HEK293T (cell line): ENCODE measurements at regions not wholly inside any gene's neighbourhood (a gene's known extent, or its start where the extent isn't known, plus 50 kb on each side); places are given as distances from the start of the nearest gene placed in this dataset.

Experiments used
- CTCF ChIA-PET: fragments of 350-600 bp; formaldehyde crosslinking; extraction: SDS; loops from one replicate; lab custom pipeline; 2021; ENCODE audit warnings: antibody characterized with exemption, inconsistent platforms; lab: Yijun Ruan, JAX
- POLR2A ChIA-PET: fragments of 350-600 bp; formaldehyde crosslinking; extraction: SDS; loops from one replicate; lab custom pipeline; 2020; ENCODE audit warnings: antibody characterized with exemption, inconsistent platforms; lab: Yijun Ruan, JAX
- DNase-seq: peaks from one replicate; pipeline ENCODE4 v3.0.0; 2012; ENCODE audit warnings: mixed read lengths; ENCODE audit errors: extremely low spot score
- ARNT ChIP-seq: fragments of 450-650 bp; IDR thresholded peaks from 2 replicates; pipeline ENCODE4 v1.6.1; 2017; ENCODE audit warnings: mild to moderate bottlenecking
- BHLHE40 ChIP-seq: fragments of 450-650 bp; IDR thresholded peaks from 2 replicates; pipeline ENCODE4 v1.6.1; 2016; ENCODE audit warnings: mild to moderate bottlenecking, moderate library complexity, borderline replicate concordance
- CTBP1 ChIP-seq: fragments of 450-650 bp; IDR thresholded peaks from 2 replicates; pipeline ENCODE4 v1.6.1; 2016; ENCODE audit warnings: borderline replicate concordance
- ELF4 ChIP-seq: fragments of 450-650 bp; IDR thresholded peaks from 2 replicates; pipeline ENCODE4 v1.6.1; 2017; ENCODE audit warnings: antibody characterized with exemption
- FOXA1 ChIP-seq: fragments of 450-650 bp; IDR thresholded peaks from 2 replicates; pipeline ENCODE4 v1.6.1; 2016; ENCODE audit warnings: mild to moderate bottlenecking
- FOXK2 ChIP-seq: fragments of 450-650 bp; IDR thresholded peaks from 2 replicates; pipeline ENCODE4 v1.6.1; 2016; ENCODE audit warnings: mild to moderate bottlenecking
- FOXM1 ChIP-seq: fragments of 450-650 bp; IDR thresholded peaks from 2 replicates; pipeline ENCODE4 v1.6.1; 2017; ENCODE audit warnings: mild to moderate bottlenecking, borderline replicate concordance
- HDGF ChIP-seq: fragments of 450-650 bp; IDR thresholded peaks from 2 replicates; pipeline ENCODE4 v1.6.1; 2017; ENCODE audit warnings: antibody characterized with exemption, borderline replicate concordance
- L3MBTL2 ChIP-seq: fragments of 450-650 bp; conservative IDR thresholded peaks from 2 replicates; pipeline ENCODE4 v1.6.1; 2016; ENCODE audit warnings: mild to moderate bottlenecking
- LEF1 ChIP-seq: fragments of 450-650 bp; IDR thresholded peaks from 2 replicates; pipeline ENCODE4 v1.6.1; 2017; ENCODE audit warnings: mild to moderate bottlenecking, borderline replicate concordance
- NFRKB ChIP-seq: fragments of 450-650 bp; IDR thresholded peaks from 2 replicates; pipeline ENCODE4 v1.6.1; 2016; ENCODE audit warnings: mild to moderate bottlenecking, moderate library complexity
- SP1 ChIP-seq: fragments of 450-650 bp; IDR thresholded peaks from 2 replicates; pipeline ENCODE4 v1.6.1; 2017
- SUZ12 ChIP-seq: fragments of 450-650 bp; IDR thresholded peaks from 2 replicates; pipeline ENCODE4 v1.6.1; 2016; ENCODE audit warnings: mild to moderate bottlenecking
- TARDBP ChIP-seq: fragments of 450-650 bp; IDR thresholded peaks from 2 replicates; pipeline ENCODE4 v1.6.1; 2016
- ZNF384 ChIP-seq: fragments of 450-650 bp; IDR thresholded peaks from 2 replicates; pipeline ENCODE4 v1.6.1; 2016
- TF ChIP-seq, protein P1 (sequence below): fragments of 450-650 bp; IDR thresholded peaks from 2 replicates; pipeline ENCODE4 v1.6.1; 2016

DNA sequence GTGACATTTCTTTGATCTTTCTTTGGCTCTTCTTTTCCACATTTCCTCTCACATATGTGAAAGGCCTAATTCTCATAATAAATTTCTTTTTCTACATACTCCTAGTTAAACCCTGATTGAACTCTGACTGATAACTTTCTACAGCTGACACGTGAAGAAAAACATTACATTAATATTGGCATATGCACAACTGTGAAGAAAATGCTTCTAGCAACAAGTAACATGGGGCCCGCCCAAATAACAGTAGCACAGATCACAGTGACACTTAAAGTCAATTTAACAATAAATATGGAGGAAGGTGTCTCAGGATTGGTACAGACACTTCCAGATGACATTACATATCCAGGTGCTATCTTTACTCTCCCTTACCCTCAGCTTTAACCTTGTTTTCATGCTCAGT lies 317.6 kb upstream of the ZNF385D start:
- POLR2A ChIA-PET: no interaction called here
- CTCF ChIA-PET: no interaction called here
- DNase-seq: no peak
- TF ChIP-seq ARNT (no peak), FOXK2 (no peak), SP1 (no peak), TARDBP (no peak), HDGF (no peak), L3MBTL2 (no peak), BHLHE40 (no peak), FOXA1 (no peak), SUZ12 (no peak), FOXM1 (no peak), ELF4 (no peak), CTBP1 (no peak), LEF1 (no peak), NFRKB (no peak), ZNF384 (no peak)
- TF ChIP-seq, protein P1, sequence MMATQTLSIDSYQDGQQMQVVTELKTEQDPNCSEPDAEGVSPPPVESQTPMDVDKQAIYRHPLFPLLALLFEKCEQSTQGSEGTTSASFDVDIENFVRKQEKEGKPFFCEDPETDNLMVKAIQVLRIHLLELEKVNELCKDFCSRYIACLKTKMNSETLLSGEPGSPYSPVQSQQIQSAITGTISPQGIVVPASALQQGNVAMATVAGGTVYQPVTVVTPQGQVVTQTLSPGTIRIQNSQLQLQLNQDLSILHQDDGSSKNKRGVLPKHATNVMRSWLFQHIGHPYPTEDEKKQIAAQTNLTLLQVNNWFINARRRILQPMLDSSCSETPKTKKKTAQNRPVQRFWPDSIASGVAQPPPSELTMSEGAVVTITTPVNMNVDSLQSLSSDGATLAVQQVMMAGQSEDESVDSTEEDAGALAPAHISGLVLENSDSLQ: no peak

DNA sequence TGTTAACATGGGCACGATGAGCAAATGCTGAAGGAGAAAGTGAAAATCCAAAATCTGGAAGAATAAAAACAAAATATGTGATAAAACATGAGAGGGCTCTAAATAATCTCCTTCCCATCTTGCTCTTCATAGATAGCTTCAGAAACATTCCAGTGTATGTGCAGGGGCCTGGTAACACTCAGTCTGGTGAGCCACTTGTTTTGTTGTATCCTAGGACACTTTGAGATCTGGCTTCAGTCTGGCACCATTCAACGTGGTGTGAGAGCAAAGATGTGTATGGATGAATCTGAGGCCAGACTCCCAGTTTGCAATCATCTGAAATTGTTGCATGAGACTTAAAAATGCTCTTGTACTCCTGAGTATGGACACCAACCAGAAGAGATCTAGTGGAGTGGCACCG lies 337.2 kb upstream of the ZNF385D start:
- TF ChIP-seq L3MBTL2 (no peak), SP1 (no peak), ARNT (no peak), HDGF (no peak)
- TF ChIP-seq, protein P1: no peak
- ChIA-PET POLR2A (no interaction called here), CTCF (interaction anchor here (0.7 to 1.5 kb wide), 2 partner anchors 28 to 829 kb away, joined by 5 to 6 read pairs; no protein-coding TSS in a partner anchor)
- no peak for DNase-seq

DNA sequence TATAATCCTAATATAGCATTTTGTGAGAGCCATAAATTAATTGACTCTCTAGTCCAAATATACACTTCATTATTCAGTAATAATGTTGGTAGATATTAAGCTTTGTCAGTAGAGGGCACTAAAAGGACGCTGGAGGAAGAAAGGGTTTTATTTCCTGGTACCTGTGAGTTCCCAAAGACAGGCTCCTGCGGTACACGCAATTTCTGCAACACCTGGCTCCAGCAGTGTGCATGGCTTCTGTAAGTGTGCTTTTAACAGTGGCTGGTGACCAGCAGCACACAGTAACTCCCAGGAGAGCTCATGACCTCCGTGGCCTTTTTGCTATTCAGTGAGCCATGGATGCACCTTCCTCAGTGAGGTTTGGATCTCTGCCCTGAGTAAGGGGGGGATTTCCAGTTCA lies 338.3 kb upstream of the ZNF385D start:
- ChIA-PET POLR2A (no interaction called here), CTCF (interaction anchor here (1.5 kb wide), 1 partner anchor 27 kb away, joined by 6 read pairs; no protein-coding TSS in a partner anchor)
- DNase-seq: peak; percentile 19
- no peak for TF ChIP-seq SP1
- TF ChIP-seq L3MBTL2: no peak
- no peak for TF ChIP-seq FOXM1
- TF ChIP-seq NFRKB: no peak
- no peak for TF ChIP-seq LEF1
- no peak for TF ChIP-seq CTBP1
- TF ChIP-seq ELF4: no peak
- no peak for TF ChIP-seq FOXK2
- TF ChIP-seq TARDBP: no peak
- no peak for TF ChIP-seq SUZ12
- TF ChIP-seq ZNF384: no peak
- TF ChIP-seq HDGF: no peak
- no peak for TF ChIP-seq ARNT
- no peak for TF ChIP-seq BHLHE40
- no peak for TF ChIP-seq FOXA1
- TF ChIP-seq, protein P1: no peak

DNA sequence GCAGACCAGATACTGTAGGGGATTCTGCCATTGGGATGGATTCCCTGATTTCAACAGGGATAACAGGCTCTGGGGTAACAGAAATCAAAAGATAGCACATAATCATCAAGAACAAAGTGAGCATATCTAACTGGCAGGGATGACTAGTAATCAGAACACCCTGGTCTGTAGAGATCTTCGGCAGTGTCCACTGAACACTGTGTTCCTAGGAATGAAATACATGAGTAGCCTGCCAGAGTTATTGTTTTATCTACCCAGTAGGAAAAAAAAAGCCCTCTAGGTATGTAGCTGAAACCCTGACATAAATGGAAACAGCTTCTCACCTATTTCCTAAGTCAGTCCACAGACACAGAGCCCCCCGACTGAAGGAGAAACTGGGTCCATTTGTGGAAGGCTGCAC lies 340.3 kb upstream of the ZNF385D start:
- POLR2A ChIA-PET: no interaction called here
- CTCF ChIA-PET: interaction anchor here (1.2 to 1.3 kb wide), 2 partner anchors 10 to 25 kb away, joined by 3 to 4 read pairs; no protein-coding TSS in a partner anchor
- no peak for DNase-seq
- no peak for TF ChIP-seq FOXM1
- no peak for TF ChIP-seq L3MBTL2
- no peak for TF ChIP-seq FOXK2
- TF ChIP-seq NFRKB: no peak
- TF ChIP-seq HDGF: no peak
- TF ChIP-seq SP1: no peak
- TF ChIP-seq TARDBP: no peak
- no peak for TF ChIP-seq ARNT
- TF ChIP-seq BHLHE40: no peak
- TF ChIP-seq CTBP1: no peak
- TF ChIP-seq ZNF384: no peak
- no peak for TF ChIP-seq ELF4
- no peak for TF ChIP-seq SUZ12
- TF ChIP-seq, protein P1: no peak
- TF ChIP-seq FOXA1: no peak
- no peak for TF ChIP-seq LEF1

DNA sequence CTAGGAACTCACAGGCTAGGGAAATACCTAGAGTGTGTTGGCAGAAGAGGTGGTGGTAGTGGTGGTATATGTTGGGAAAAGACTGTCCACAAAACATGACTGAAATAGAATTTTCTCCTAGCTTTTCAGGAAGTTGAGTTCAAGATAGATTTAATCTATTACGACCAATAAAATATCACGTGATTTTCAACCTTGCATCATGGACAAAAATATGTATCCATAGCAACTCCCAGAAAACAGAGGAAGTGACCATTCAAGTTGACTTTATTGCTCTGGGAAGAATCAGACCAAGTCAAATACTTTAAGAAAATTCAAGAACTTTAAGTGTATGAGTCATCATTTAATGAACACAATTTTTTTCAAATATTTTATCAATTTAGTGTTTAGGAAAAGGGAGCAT lies 347.0 kb upstream of the ZNF385D start:
- CTCF ChIA-PET: no interaction called here
- no peak for TF ChIP-seq ELF4
- no peak for TF ChIP-seq CTBP1
- TF ChIP-seq LEF1: no peak
- no peak for TF ChIP-seq FOXK2
- no peak for TF ChIP-seq SUZ12
- no peak for TF ChIP-seq ARNT
- no peak for TF ChIP-seq BHLHE40
- TF ChIP-seq, protein P1: no peak
- no peak for TF ChIP-seq FOXA1
- TF ChIP-seq L3MBTL2: no peak
- no peak for TF ChIP-seq NFRKB
- no peak for TF ChIP-seq HDGF
- TF ChIP-seq ZNF384: no peak
- TF ChIP-seq SP1: no peak
- TF ChIP-seq TARDBP: no peak
- TF ChIP-seq FOXM1: no peak
- POLR2A ChIA-PET: no interaction called here
- no peak for DNase-seq
